GM08714 (cell line): ENCODE measurements at regions not wholly inside any gene's neighbourhood (a gene's known extent, or its start where the extent isn't known, plus 50 kb on each side); places are given as distances from the start of the nearest gene placed in this dataset.
"Not testable (repeated sequence)": the region's sequence is repeated elsewhere in the genome, so short reads cannot be mapped to it uniquely, and the experiment has no call there.

Experiments used
- H3K4me3 ChIP-seq: fragments of 200-500 bp; sonication (Bioruptor generic); 2 replicates; pipeline ENCODE4 v1.5.1; 2014; ENCODE audit warnings: mild to moderate bottlenecking, low read length, inconsistent platforms
- ZNF274 ChIP-seq: IDR thresholded peaks from 2 replicates; pipeline ENCODE4 v1.6.1; 2012; ENCODE audit warnings: mild to moderate bottlenecking, low read depth, low read length

DNA sequence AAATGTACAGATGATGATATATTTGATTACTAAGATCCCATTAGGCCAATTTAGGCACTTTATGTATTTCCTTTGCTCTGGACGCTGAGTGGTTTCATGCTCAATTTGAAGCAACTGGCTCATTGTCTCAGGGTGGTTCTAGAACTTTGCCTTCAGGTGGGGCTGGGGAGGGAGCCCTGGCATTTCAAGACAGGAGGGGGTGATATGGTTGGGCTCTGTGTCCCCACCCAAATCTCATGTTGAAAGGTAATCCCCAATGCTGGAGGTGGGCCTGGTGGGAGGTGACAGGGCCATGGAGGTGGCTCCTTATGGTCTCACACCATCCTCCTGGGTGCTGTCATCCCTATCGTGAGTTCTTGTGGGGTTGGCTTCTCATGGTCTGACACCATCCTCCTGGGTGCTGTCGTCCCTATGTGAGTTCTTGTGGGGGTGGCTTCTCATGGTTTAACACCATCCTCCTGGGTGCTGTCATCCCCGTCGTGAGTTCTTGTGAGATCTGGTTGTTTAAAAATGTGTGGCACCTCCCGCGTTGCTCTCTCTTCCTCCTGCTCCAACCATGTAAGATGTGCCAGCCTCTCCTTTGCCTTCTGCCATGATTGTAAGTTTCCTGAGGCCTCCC, 151.5 kb upstream of the KLF6 start:
- no peak overlapping the region for H3K4me3 ChIP-seq
- no peak for TF ChIP-seq ZNF274

DNA sequence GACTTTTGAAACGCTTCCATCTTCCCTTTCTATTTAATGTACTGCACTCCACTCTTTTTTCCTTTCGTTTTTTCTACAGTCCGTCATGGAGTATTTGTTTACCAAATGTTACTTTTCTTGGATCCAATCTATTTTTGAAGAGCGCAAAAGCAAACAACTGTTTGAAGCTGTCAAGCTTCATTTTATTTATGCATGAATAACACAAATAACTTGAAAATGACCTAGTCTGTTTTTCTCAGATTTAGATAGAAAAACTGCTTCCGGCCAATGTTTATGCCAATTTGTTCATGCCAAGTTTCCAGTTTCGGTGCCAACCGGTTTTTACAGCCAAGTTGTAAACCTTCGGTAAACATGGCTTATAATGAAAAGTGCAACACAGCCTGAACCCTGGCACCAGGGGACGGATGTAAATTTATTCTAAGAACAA, 150.9 kb upstream of the KLF6 start:
- H3K4me3 ChIP-seq, result no peak overlapping the region
- no peak for TF ChIP-seq ZNF274

DNA sequence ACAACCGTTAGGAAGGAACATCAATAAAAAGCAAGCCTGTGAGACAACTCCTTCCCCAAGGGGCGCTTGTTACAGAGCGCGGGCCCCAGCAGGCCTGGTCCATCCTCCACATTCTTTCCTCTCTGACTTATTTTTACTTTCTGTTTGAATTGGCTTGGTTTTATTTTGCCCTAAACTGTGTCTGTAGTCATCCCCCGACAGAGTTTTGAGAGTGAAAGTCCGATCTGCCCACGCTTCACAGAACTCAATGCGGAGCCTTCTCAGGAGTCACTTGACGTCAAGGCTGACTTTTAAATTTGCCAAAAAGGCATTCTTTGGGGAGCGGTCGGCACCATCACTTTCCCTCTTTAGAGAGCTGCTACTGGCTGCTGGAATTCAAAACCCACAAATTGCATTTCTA, 150.1 kb upstream of the KLF6 start:
- no peak overlapping the region; the same call in 1 of the 2 replicates for H3K4me3 ChIP-seq
- no peak for TF ChIP-seq ZNF274

DNA sequence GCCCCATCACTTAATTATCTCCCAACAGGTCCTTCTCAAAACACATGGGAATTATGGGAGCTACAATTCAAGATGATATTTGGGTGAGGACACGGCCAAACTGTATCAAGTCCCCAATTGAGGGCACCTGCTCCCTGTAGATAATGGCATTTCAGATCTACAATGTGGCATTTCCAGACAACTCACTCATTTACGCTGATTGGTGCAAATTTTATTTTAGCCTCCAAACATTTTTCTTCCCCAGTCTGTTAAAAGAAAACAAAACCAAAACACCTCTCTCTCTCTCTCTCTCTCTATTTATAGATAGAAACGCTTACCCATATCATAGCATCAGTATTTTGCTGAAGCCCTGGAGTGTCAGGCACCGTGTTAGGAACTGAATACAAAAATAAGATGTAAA, 148.7 kb upstream of the KLF6 start:
- no peak for TF ChIP-seq ZNF274
- no peak overlapping the region for H3K4me3 ChIP-seq

DNA sequence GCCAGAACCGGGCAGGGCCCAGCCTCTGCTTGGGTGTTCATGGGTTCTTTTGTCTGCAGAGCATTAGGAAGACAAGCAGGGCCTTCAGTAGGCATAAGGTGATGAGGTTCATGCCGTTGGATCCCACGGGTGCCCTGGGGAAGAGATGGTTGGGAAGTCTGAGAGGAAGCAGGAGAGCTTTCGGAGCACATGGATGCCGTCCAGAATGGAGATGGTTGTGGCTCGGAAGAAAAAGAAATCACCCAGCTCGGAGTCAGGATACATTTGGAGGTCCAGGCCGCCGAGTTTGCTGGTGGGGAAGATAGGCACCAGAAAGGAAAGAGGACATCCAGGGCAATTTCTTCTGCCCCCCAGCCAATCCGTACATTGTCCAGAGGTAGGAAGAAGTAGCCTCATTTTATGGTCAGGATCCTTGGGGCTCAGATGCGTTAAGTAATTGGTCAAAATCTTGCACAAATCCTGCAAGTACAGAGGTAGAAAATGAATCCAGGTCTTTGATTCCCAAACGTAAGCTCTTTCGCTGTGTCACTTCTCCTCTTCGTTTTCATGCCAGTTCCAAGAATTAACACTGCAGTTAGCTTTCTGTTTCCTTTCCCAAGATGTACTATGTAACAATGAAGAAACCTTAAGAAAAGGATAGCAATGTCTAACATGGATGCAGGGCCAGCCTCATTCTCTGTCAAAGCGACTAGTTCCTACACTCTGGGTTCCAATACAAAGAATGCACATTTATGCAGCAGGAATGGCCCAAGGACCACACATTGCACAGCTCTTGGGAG, 147.8 kb upstream of the KLF6 start:
- H3K4me3 ChIP-seq, result no peak overlapping the region
- no peak for TF ChIP-seq ZNF274

DNA sequence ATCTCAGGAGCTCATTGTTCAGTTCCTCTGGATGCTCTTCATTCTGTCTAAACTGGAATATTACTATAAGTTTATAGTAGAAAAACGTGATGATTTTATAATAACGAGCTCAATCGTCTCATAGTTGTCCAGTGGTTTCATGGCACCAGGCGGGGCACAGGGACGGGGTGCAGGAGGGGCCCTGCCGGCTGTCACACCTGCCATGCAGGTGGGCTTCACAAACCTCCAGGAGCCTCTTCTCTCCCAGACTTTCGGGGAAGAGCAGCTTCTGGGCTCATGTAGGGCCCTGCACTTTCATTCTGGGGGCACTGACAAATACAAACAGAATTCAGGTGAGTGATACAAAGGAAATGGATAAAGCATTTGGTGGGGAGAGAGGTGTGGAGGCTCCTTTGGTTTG, 146.9 kb upstream of the KLF6 start:
- no peak overlapping the region for H3K4me3 ChIP-seq
- no peak for TF ChIP-seq ZNF274

DNA sequence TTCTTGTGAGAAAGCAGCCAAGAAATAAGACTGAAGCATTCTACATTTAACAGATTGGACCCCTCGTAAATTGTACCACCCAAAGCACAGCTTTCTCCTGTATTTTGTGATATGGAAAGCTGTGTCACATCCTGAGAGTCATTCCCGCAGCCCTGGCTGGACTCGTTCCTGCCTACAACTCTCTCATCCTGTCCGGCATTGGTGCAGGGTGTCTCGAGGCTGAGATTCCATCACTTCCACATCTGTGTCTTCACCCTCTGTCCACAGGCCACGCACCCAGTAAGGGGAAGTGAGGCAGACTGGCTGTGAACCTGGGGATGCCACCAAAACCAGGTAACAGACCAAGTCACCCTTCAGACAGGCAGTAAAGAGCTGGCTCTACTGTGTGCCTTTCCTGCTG, 146.2 kb upstream of the KLF6 start:
- TF ChIP-seq ZNF274, result no peak
- H3K4me3 ChIP-seq, result no peak overlapping the region

DNA sequence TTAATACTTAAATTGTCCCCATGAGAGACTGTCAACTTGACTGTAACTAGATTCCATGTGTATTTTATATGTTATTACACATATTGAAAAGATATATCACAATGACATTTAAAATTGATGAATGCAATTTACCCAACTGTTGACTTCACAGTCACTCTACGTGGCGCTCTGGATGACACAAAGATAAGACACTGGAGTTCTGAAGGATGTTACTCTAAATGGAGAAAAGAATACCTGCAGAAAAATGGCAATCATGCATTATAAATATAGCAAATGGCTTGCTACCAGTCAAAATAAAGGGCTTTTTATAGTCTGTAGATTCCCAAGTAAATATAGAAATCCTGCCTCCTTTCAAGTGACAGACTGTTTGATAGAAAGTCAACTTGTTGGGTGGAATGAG, 143.6 kb upstream of the KLF6 start:
- no peak for TF ChIP-seq ZNF274
- H3K4me3 ChIP-seq, result no peak overlapping the region

DNA sequence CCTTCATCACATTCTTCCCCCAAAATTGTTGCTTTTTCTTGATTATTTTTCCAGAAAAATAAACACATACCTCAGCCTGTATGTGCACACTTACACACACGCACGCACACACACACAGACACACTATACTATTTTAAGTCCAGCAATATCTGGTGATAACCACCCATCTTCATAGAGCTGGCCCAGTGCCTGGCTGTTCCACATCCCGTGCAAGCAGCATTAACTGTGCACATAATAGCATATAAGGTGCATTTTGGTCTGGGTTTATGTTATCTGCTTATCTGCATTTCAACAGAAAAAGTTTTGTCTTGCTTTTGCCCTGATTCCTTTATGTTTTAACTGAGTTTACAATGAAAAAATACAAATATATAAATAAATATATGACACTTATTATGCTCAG, 143.1 kb upstream of the KLF6 start:
- no peak for TF ChIP-seq ZNF274
- H3K4me3 ChIP-seq, result no peak overlapping the region

DNA sequence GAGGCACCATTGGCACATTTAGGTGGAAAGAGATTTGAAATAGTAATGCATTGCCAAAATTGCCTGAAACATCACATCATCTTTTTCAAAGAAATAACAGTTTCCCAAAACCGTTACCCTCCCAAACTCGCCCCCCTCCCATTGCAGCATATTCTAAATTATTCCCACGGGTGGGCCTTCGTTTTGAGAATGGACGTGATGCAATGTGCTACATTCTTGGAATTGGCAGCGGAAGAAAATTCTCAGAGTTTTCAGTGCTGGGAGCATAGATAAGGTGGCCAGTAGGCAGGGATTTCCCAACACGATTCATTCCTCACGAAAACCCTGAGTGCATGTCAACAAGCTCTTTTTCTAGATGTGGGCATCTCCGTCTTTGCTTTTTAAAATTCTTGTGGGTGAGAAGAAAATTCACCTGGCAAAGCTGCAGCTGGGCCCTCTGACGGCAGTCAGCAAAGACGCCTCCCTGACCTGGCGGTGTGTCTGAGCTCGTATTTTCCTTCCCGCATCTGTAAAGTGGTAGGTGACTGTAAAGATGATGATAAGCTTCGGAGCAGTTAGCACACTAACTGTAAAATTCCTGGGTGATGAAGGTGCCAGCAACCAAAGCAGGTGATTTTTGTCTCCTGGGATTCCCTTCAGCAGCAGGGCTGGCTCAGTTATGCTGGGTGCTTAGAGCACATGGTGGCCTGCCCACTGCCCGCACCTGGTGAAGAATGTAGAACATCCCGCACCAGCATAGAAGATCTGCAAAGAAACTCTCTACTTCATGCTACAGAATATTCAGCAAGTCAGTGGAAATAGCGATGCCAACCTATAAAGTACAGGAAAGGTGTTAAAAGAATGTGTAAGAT, 141.9 kb upstream of the KLF6 start:
- H3K4me3 ChIP-seq, result no peak overlapping the region
- TF ChIP-seq ZNF274, result no peak

DNA sequence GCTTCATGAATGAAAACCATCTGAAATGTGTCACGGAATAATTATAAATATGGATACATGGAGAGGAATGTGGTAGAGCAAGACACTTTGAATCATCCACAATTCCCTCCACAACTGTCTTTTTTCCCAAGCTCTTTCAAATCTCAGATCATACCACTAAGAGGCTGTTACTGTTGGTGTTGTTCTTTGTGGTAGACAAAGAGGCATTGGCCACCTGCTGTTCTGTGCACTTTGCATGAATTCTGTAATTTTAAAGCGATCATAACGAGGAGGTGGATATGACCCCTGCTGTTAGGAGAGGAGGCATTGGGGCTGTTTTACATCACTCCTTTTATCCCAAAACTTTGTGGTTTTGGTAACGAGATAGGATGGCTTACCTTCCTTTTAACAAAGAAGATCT, 141.2 kb upstream of the KLF6 start:
- TF ChIP-seq ZNF274, result no peak
- no peak overlapping the region for H3K4me3 ChIP-seq

DNA sequence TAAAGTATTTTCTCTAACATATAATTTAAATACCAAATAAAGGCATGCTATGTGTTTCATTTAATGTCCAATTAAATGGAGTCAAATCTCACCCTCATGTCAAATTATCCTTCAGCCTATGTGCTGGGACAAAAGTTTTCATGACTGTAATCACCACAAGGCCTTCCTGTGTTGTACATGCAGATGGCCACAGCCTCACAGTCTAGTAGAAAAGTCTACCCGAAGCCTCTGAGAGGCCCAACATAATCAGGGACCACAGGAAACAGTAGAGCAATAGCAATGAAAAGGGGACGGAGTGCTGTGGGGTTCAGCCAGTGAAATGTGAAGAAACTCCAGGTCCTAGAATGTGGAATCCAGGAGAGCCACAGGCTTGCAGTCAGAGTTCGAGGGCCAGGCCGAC, 140.2 kb upstream of the KLF6 start:
- TF ChIP-seq ZNF274, result no peak
- H3K4me3 ChIP-seq, result no peak overlapping the region

DNA sequence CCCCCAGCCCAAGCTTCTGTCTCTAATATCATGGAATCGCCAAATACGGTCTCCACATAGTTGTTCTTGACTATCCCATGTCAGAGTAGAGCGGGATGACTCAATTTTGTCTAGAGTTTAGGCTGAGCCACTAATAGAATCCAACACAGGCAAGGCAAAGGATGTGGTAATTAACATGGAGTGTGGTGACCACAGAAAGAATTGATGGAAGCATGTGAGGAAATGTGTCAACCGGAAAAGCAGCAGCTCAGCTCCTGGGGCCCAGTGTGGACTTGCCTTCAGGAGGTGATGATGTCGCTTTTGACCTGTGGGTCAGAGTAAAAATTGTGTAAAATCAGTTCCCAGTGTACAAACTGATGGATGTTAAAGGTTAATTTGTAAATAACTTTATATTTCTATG, 139.3 kb upstream of the KLF6 start:
- no peak for TF ChIP-seq ZNF274
- no peak overlapping the region for H3K4me3 ChIP-seq

DNA sequence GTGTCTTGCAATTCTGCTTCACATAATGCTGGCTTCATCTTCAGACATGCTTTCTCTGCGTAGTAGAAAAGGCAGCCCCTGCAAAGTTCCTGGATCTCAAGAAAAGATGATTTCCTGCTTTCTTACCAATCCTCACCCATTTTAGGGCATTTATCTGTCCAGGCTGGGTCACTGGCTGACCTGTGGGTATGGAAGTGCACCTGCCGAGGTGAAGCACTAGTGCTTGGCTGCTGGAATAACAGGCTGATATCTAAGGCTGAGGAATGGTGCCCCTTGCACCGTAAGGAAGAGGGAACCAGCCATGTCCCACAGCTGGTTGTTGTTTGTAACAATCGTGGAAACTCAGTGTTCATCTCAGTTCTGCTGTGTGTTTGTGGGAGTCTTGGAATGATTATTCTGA, 138.0 kb upstream of the KLF6 start:
- no peak overlapping the region for H3K4me3 ChIP-seq
- no peak for TF ChIP-seq ZNF274

DNA sequence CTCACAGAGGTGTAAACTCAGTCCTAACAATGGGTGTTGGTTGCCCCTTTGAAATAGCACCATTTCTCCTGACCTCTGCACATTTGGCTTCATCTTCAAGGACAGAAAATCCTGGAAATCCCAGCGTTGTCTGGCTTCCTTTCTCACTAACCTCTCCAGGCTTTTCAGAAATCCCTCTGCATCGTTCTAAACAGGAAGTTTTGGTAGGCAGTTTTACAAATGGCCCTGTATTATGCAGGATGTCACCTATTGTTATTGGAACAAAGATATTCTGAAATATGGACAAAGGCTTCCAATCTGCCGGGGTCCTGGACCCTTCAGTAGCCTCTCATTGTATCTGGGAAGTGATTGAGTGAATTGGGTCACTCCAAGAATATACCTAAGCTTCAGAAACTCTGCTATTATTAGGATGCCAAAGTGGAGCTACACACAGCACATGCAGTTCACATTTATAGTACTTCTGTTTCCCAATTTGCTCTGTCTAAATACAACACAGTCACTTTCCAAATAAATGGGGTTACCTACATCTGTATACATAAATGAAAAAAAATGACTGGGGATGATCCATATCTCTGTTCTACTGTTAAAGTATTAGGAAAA, 134.8 kb upstream of the KLF6 start:
- TF ChIP-seq ZNF274, result no peak

DNA sequence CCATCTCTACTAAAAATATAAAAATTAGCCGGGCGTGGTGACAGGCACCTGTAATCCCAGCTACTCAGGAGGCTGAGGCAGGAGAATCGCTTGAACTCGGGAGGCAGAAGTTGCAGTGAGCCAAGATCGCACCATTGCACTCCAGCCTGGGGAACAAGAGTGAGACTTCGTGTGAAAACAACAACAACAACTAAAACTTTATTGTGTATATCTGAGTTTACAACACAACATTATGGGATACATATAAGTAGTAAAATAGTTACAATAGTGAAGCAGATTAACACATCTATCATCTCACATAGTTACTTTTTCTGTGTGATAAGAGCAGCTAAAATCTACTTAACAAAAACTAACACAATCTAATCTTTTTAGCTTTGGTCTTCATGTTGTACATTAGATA, 132.4 kb upstream of the KLF6 start:
- H3K4me3 ChIP-seq, result not testable (repeated sequence)

More for the DNA sequence above, 134.8 kb upstream of the KLF6 start:
- no peak overlapping the region for H3K4me3 ChIP-seq
